ENCODE measurements at regions not wholly inside any gene's neighbourhood (a gene's known extent, or its start where the extent isn't known, plus 50 kb on each side); places are given as distances from the start of the nearest gene placed in this dataset.

- Histone ChIP-seq H3K9me3 (ENCODE audit: control insufficient read depth, low read length) (no peaks in the 10 kb centered on the region), H3K27ac (ENCODE audit: low read depth, low read length) (no peak overlapping the region), H3K27me3 (ENCODE audit: control insufficient read depth, insufficient read depth, low read length, poor library complexity, severe bottlenecking) (no peaks in the 10 kb centered on the region), H3K4me3 (ENCODE audit: low read length) (no peak overlapping the region), H3K36me3 (ENCODE audit: control insufficient read depth, insufficient read depth, low read length) (no peaks in the 10 kb centered on the region), H3K4me1 (ENCODE audit: control insufficient read depth, insufficient read depth, low read length) (no peaks in the 10 kb centered on the region), H3K9ac (ENCODE audit: extremely low read depth, low read length, poor library complexity, severe bottlenecking) (no peak overlapping the region)
- Mint-ChIP-seq H3K27me3 (ENCODE audit: insufficient read depth) (no peaks in the 10 kb centered on the region), H3K36me3 (ENCODE audit: low read depth) (no peaks in the 10 kb centered on the region), H3K4me3 (no peak overlapping the region), H3K27ac (no peak overlapping the region), H3K9me3 (no peaks in the 10 kb centered on the region), H3K4me1 (peaks cover 10% of the 10 kb centered on the region)
- TF ChIP-seq, protein P1, sequence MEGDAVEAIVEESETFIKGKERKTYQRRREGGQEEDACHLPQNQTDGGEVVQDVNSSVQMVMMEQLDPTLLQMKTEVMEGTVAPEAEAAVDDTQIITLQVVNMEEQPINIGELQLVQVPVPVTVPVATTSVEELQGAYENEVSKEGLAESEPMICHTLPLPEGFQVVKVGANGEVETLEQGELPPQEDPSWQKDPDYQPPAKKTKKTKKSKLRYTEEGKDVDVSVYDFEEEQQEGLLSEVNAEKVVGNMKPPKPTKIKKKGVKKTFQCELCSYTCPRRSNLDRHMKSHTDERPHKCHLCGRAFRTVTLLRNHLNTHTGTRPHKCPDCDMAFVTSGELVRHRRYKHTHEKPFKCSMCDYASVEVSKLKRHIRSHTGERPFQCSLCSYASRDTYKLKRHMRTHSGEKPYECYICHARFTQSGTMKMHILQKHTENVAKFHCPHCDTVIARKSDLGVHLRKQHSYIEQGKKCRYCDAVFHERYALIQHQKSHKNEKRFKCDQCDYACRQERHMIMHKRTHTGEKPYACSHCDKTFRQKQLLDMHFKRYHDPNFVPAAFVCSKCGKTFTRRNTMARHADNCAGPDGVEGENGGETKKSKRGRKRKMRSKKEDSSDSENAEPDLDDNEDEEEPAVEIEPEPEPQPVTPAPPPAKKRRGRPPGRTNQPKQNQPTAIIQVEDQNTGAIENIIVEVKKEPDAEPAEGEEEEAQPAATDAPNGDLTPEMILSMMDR (conservative IDR thresholded peaks at IDR 0.05) = no peak
- DNase-seq = no peak
- 85 to 94% methylated on average over 2 of the region's 2 CpGs for WGBS, 2 experiments (ENCODE audit: insufficient coverage in 1 of 2, insufficient read length in 1 of 2)
Observed at GRCh38 chr13:107220245-107220644, 652.3 kb upstream of the ARGLU1 start.

DNA sequence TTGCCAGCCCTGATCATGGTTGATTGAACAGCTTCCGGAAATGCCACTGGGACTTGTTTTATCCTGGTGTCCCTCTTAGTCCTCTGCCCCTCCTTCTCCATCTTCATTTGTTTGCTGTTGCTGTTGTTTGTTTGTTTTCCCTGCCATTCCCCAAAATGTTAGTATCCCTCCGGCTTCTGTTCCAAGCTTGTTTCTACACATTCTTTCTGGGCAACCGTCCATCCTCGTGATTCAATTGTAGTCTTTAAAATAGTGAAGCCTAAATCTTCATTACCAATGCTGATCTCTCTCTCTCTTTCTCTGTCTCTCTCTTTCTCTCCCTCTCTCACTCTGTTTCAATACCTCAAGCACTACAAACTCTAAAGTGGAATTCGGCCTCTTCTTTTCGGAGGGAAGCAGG, 649.3 kb upstream of the ARGLU1 start:
- Histone ChIP-seq H3K4me3 (ENCODE audit: low read length) (no peak overlapping the region), H3K27ac (ENCODE audit: low read depth, low read length) (no peak overlapping the region), H3K9me3 (ENCODE audit: control insufficient read depth, low read length) (no peaks in the 10 kb centered on the region), H3K4me1 (ENCODE audit: control insufficient read depth, insufficient read depth, low read length) (peaks cover 2% of the 10 kb centered on the region), H3K9ac (ENCODE audit: extremely low read depth, low read length, poor library complexity, severe bottlenecking) (no peak overlapping the region), H3K36me3 (ENCODE audit: control insufficient read depth, insufficient read depth, low read length) (no peaks in the 10 kb centered on the region), H3K27me3 (ENCODE audit: control insufficient read depth, insufficient read depth, low read length, poor library complexity, severe bottlenecking) (no peaks in the 10 kb centered on the region)
- no peak overlapping the region for H3K27ac Mint-ChIP-seq
- no peak for DNase-seq
- 93 to 96% methylated on average over 6 of the region's 6 CpGs for WGBS, 2 experiments (ENCODE audit: insufficient coverage in 1 of 2, insufficient read length in 1 of 2)
- TF ChIP-seq, protein P1 (conservative IDR thresholded peaks at IDR 0.05) = no peak
- H3K36me3 Mint-ChIP-seq (ENCODE audit: low read depth) = no peaks in the 10 kb centered on the region
- H3K27me3 Mint-ChIP-seq (ENCODE audit: insufficient read depth) = peaks cover 3% of the 10 kb centered on the region
- peaks cover 16% of the 10 kb centered on the region for H3K4me1 Mint-ChIP-seq
- no peak overlapping the region for H3K4me3 Mint-ChIP-seq
- no peaks in the 10 kb centered on the region for H3K9me3 Mint-ChIP-seq

DNA sequence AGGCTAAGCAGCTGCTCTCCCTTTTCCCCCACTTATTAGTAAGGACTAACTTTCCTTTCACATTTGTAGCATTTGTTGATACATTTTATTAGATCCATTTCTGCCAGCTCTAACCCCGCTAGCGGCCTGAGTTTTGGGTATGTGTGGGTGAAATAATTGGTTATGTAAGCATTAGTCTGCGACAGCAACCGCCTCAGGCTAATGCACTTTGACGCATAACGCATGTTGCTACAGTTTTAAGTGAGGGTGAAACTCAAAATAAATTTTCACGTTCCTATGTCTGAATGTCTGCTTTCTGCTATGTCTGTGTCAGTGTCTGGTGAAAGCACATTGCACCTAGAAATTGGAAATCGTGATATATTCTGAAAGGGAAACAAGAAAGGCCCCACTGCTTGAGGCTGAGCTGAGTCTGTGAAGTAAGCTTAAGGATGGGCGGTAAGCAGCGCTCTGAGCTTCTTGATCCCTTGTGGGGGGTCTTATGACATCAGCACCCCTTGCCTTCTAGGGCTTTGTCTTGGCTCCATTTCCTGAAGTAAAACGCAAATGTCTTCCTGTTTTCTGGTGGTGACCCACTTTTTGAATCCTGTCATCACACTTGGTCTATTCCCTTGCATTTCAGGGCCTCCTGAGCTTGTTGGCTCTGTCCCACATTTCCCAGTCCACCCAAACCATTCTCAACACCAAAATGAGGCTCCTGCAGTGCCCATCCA, 648.3 kb upstream of the ARGLU1 start:
- H3K4me3 ChIP-seq (ENCODE audit: low read length) = no peak overlapping the region
- no peak for DNase-seq
- Mint-ChIP-seq H3K9me3 (no peaks in the 10 kb centered on the region), H3K36me3 (ENCODE audit: low read depth) (no peaks in the 10 kb centered on the region), H3K27ac (no peak overlapping the region), H3K4me1 (peaks cover 16% of the 10 kb centered on the region), H3K27me3 (ENCODE audit: insufficient read depth) (peaks cover 3% of the 10 kb centered on the region), H3K4me3 (no peak overlapping the region)
- H3K4me1 ChIP-seq (ENCODE audit: control insufficient read depth, insufficient read depth, low read length) = peaks cover 2% of the 10 kb centered on the region
- H3K27ac ChIP-seq (ENCODE audit: low read depth, low read length) = no peak overlapping the region
- TF ChIP-seq, protein P1 (conservative IDR thresholded peaks at IDR 0.05) = no peak
- no peak overlapping the region for H3K9ac ChIP-seq (ENCODE audit: extremely low read depth, low read length, poor library complexity, severe bottlenecking)
- WGBS, 2 experiments (ENCODE audit: insufficient coverage in 1 of 2, insufficient read length in 1 of 2) = 90 to 94% methylated on average over 9 to 11 of the region's 11 CpGs
- H3K36me3 ChIP-seq (ENCODE audit: control insufficient read depth, insufficient read depth, low read length) = no peaks in the 10 kb centered on the region
- no peaks in the 10 kb centered on the region for H3K9me3 ChIP-seq (ENCODE audit: control insufficient read depth, low read length)
- no peaks in the 10 kb centered on the region for H3K27me3 ChIP-seq (ENCODE audit: control insufficient read depth, insufficient read depth, low read length, poor library complexity, severe bottlenecking)
